Right lobe of liver (tissue), 6 donors: ENCODE measurements at regions not wholly inside any gene's neighbourhood (a gene's known extent, or its start where the extent isn't known, plus 50 kb on each side); places are given as distances from the start of the nearest gene placed in this dataset.

Source experiments
- ATAC-seq, 4 donors: fragments of 200-7000 bp; cut with Tn5 transposase; one replicate each; pipeline ENCODE4 v1.9.1; 2020; ENCODE audit warnings: mild to moderate bottlenecking in 4 of 4, moderate library complexity in 4 of 4
- DNase-seq, 3 donors: peaks; one replicate each; pipeline ENCODE4 v3.0.0-alpha.2; 2020
- H3K27ac ChIP-seq, 3 donors: fragments of 200-600 bp; one replicate each; pipeline ENCODE4 v1.8.0; 2022
- H3K27me3 ChIP-seq, 2 donors: fragments of 200-600 bp; one replicate each; pipeline ENCODE4 v1.8.0; 2022
- H3K36me3 ChIP-seq, 4 donors: fragments of 200-600 bp; sonication (generic) in 1 of 4; one replicate each; pipeline versions ENCODE4 v1.5.1 to v1.8.0; 2017 to 2022; ENCODE audit warnings: control low read depth in 1 of 4
- H3K4me1 ChIP-seq, 4 donors: fragments of 200-600 bp; sonication (generic) in 1 of 4; one replicate each; pipeline versions ENCODE4 v1.5.1 to v1.8.0; 2017 to 2022; ENCODE audit warnings: control low read depth in 1 of 4
- H3K4me3 ChIP-seq, 3 donors: fragments of 200-600 bp; one replicate each; pipeline ENCODE4 v1.8.0; 2022
- H3K9me3 ChIP-seq, 4 donors: fragments of 200-600 bp; sonication (generic) in 1 of 4; one replicate each; pipeline versions ENCODE4 v1.5.1 to v1.8.0; 2017 to 2022; ENCODE audit warnings: control low read depth in 1 of 4
- POLR2A ChIP-seq: fragments of 450-650 bp; IDR thresholded peaks from one replicate; pipeline ENCODE4 v1.6.1; 2017; ENCODE audit warnings: antibody characterized with exemption, mild to moderate bottlenecking
- WGBS: methylation state at CpG from one replicate; pipeline ENCODE4 v1.1.6; 2018; ENCODE audit warnings: low coverage, low lambda C conversion rate; ENCODE audit not compliant: insufficient coverage; ENCODE audit errors: missing lambda C conversion rate; 5-methylcytosine and 5-hydroxymethylcytosine counted together
- intact Hi-C, 2 donors: fragments of 100-400 bp; cut with DNase I; formaldehyde crosslinking; loops; one replicate each; pipeline versions ENCODE4 v1.11.2 to v1.14.1; 2022
- TF ChIP-seq, protein P1 (sequence below), 4 donors: fragments of 200-600 bp in 3 of 4; fragments of 450-650 bp in 1 of 4; IDR thresholded peaks; one replicate each; pipeline versions ENCODE4 v1.5.1 to v1.8.0; 2016 to 2022; ENCODE audit warnings: antibody characterized with exemption in 4 of 4, mild to moderate bottlenecking in 2 of 4
- donor health status: DM: no; HTN: yes; CAD: no.
- donor health status: DM: no; HTN: no; CAD: no.
- donor health status: DM: no; HTN: no; CAD: no.
- donor health status: DM: no; HTN: yes; CAD: no.
- donor health status: DM: no; HTN: yes; CAD: no.

GRCh38 chr2:117701365-117701764 lies 113.1 kb upstream of the DDX18 start:
- no peak for DNase-seq
- intact Hi-C loops: no loop called here
- H3K27me3 ChIP-seq: no peaks in the 10 kb centered on the region
- WGBS: 61% methylated on average over 2 of the region's 2 CpGs
- ATAC-seq: no peak
- no peaks in the 10 kb centered on the region for H3K9me3 ChIP-seq
- no peaks in the 10 kb centered on the region for H3K36me3 ChIP-seq
- H3K27ac ChIP-seq: no peak overlapping the region
- TF ChIP-seq POLR2A: no peak
- TF ChIP-seq, protein P1, sequence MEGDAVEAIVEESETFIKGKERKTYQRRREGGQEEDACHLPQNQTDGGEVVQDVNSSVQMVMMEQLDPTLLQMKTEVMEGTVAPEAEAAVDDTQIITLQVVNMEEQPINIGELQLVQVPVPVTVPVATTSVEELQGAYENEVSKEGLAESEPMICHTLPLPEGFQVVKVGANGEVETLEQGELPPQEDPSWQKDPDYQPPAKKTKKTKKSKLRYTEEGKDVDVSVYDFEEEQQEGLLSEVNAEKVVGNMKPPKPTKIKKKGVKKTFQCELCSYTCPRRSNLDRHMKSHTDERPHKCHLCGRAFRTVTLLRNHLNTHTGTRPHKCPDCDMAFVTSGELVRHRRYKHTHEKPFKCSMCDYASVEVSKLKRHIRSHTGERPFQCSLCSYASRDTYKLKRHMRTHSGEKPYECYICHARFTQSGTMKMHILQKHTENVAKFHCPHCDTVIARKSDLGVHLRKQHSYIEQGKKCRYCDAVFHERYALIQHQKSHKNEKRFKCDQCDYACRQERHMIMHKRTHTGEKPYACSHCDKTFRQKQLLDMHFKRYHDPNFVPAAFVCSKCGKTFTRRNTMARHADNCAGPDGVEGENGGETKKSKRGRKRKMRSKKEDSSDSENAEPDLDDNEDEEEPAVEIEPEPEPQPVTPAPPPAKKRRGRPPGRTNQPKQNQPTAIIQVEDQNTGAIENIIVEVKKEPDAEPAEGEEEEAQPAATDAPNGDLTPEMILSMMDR (IDR thresholded peaks at IDR 0.05): no peak
- H3K4me3 ChIP-seq: no peak overlapping the region
- H3K4me1 ChIP-seq: no peaks in the 10 kb centered on the region

DNA sequence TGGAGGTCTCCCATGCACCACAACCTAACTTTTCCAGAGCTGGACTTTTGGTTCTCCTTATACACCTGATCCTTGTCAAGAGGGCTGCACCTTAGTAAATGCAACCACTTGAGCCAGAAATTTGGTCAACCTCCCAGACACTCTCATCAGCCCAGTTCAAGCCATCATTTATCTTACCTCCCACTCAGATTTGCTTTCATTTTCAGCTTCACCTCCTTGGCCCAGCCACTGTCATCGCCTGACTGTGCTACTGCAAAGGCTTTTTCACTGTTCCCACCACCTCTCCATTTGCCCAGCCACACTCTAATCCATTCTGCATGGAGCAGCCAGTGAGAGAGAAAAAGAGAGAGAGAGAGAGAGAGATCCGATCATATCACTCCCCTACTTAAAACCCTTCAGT lies 112.4 kb upstream of the DDX18 start:
- WGBS: 74% methylated on average over 2 of the region's 2 CpGs
- intact Hi-C loops: no loop called here

GRCh38 chr2:117703858-117704257 lies 110.6 kb upstream of the DDX18 start:
- Histone ChIP-seq H3K36me3 (no peaks in the 10 kb centered on the region), H3K27me3 (no peaks in the 10 kb centered on the region), H3K4me3 (no peak overlapping the region), H3K9me3 (no peaks in the 10 kb centered on the region), H3K4me1 (no peaks in the 10 kb centered on the region), H3K27ac (no peak overlapping the region)
- ATAC-seq: no peak
- DNase-seq: no peak
- TF ChIP-seq, protein P1 (IDR thresholded peaks at IDR 0.05): no peak
- TF ChIP-seq POLR2A: no peak
- WGBS: 55% methylated on average over 7 of the region's 7 CpGs
- intact Hi-C loops: no loop called here

More for the DNA sequence above, 112.4 kb upstream of the DDX18 start:
- no peak for TF ChIP-seq POLR2A
- TF ChIP-seq, protein P1 (IDR thresholded peaks at IDR 0.05): no peak
- no peaks in the 10 kb centered on the region for H3K36me3 ChIP-seq
- H3K4me3 ChIP-seq: no peak overlapping the region
- no peaks in the 10 kb centered on the region for H3K9me3 ChIP-seq
- H3K4me1 ChIP-seq: no peaks in the 10 kb centered on the region
- no peak for ATAC-seq
- DNase-seq: no peak
- H3K27ac ChIP-seq: no peak overlapping the region
- no peaks in the 10 kb centered on the region for H3K27me3 ChIP-seq

DNA sequence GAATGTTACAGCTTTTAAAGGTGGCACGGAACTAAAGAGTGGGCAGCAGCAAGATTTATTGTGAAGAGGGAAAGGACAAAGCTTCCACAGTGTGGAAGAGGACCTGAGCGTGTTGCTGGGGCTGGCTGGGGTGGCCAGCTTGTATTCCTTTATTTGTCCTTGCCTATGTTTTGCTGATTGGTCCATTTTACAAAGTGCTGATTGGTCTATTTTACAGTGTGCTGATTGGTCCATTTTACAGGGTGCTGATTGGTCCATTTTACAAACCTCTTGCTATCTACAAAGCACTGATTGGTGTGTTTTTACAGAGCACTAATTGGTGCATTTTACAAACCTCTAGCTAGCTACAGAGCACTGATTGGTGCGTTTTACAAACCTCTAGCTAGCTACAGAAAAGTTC lies 109.7 kb upstream of the DDX18 start:
- ATAC-seq: no peak
- no peaks in the 10 kb centered on the region for H3K27me3 ChIP-seq
- H3K9me3 ChIP-seq: no peaks in the 10 kb centered on the region
- no peak overlapping the region for H3K4me3 ChIP-seq
- H3K27ac ChIP-seq: no peak overlapping the region
- intact Hi-C loops: no loop called here
- H3K4me1 ChIP-seq: no peaks in the 10 kb centered on the region
- 62% methylated on average over 3 of the region's 3 CpGs for WGBS
- DNase-seq: no peak
- TF ChIP-seq, protein P1 (IDR thresholded peaks at IDR 0.05): no peak
- TF ChIP-seq POLR2A: no peak
- no peaks in the 10 kb centered on the region for H3K36me3 ChIP-seq

GRCh38 chr2:117707874-117708273 lies 106.6 kb upstream of the DDX18 start:
- Histone ChIP-seq H3K4me3 (no peak overlapping the region), H3K27ac (no peak overlapping the region), H3K27me3 (no peaks in the 10 kb centered on the region), H3K9me3 (no peaks in the 10 kb centered on the region), H3K36me3 (no peaks in the 10 kb centered on the region), H3K4me1 (no peaks in the 10 kb centered on the region)
- ATAC-seq (peak; percentile 28 to 70 (median 62)), DNase-seq (no peak)
- intact Hi-C loops: no loop called here
- no peak for TF ChIP-seq POLR2A
- TF ChIP-seq, protein P1 (IDR thresholded peaks at IDR 0.05): no peak
